Common myeloid progenitor, CD34-positive (primary cell): ENCODE measurements at regions not wholly inside any gene's neighbourhood (a gene's known extent, or its start where the extent isn't known, plus 50 kb on each side); places are given as distances from the start of the nearest gene placed in this dataset.
A peak's percentile ranks its signal among the peaks of the same experiment; 100 is the strongest.

Experiments
- CTCF ChIA-PET: fragments of 350-600 bp; sonication (Branson Sonifier 250); formaldehyde crosslinking; loops from one replicate; lab custom pipeline; 2021; ENCODE audit warnings: antibody characterized with exemption; lab: Charles Lee
- POLR2A ChIA-PET: fragments of 350-600 bp; sonication (Branson Sonifier 250); formaldehyde crosslinking; loops from one replicate; lab custom pipeline; 2021; ENCODE audit warnings: antibody characterized with exemption; lab: Charles Lee
- DNase-seq, 3 donors: peaks; one replicate each; pipeline versions ENCODE4 v3.0.0 to v3.0.0-alpha.2; 2013
- H3K27ac ChIP-seq, 2 experiments: 1 replicate in 1 of 2; 2 replicates in 1 of 2; pipeline ENCODE4 v1.7.0; 2013; ENCODE audit warnings: inconsistent platforms in 2 of 2, low read length in 2 of 2, mild to moderate bottlenecking in 2 of 2, low read depth in 1 of 2, moderate library complexity in 1 of 2; ENCODE audit not compliant: severe bottlenecking in 2 of 2, insufficient read depth in 1 of 2, poor library complexity in 1 of 2
- H3K27me3 ChIP-seq, 5 experiments: replicated peaks in 2 of 5; 1 replicate in 3 of 5; 2 replicates in 2 of 5; pipeline versions ENCODE4 v1.6.1 to v1.7.0; 2013; ENCODE audit warnings: low read length in 4 of 5, mild to moderate bottlenecking in 2 of 5, moderate library complexity in 2 of 5, inconsistent platforms in 1 of 5; ENCODE audit not compliant: insufficient read depth in 5 of 5, control insufficient read depth in 4 of 5
- H3K36me3 ChIP-seq, 4 experiments: 1 replicate in 2 of 4; 2 replicates in 2 of 4; pipeline versions ENCODE4 v1.6.1 to v1.7.0; 2013; ENCODE audit warnings: low read length in 3 of 4, control low read depth in 1 of 4, mild to moderate bottlenecking in 1 of 4; ENCODE audit not compliant: control insufficient read depth in 4 of 4, insufficient read depth in 4 of 4
- H3K4me1 ChIP-seq, 4 experiments: 1 replicate in 3 of 4; 2 replicates in 1 of 4; pipeline versions ENCODE4 v1.6.1 to v1.7.1; 2013; ENCODE audit warnings: low read length in 3 of 4, mild to moderate bottlenecking in 3 of 4, control low read depth in 1 of 4, inconsistent platforms in 1 of 4, moderate library complexity in 1 of 4; ENCODE audit not compliant: control insufficient read depth in 4 of 4, insufficient read depth in 4 of 4; ENCODE audit errors: control extremely low read depth in 1 of 4
- H3K4me3 ChIP-seq, 7 experiments: 1 replicate in 4 of 7; 2 replicates in 3 of 7; pipeline versions ENCODE4 v1.5.1 to v1.7.0; 2013; ENCODE audit warnings: mild to moderate bottlenecking in 7 of 7, low read length in 6 of 7, moderate library complexity in 6 of 7, inconsistent platforms in 2 of 7, low read depth in 2 of 7, control low read depth in 1 of 7; ENCODE audit not compliant: insufficient read depth in 4 of 7, control insufficient read depth in 1 of 7; ENCODE audit errors: extremely low read depth in 1 of 7
- H3K9me3 ChIP-seq, 5 experiments: 1 replicate in 4 of 5; 2 replicates in 1 of 5; pipeline versions ENCODE4 v1.6.1 to v1.7.1; 2013; ENCODE audit warnings: low read length in 4 of 5, mild to moderate bottlenecking in 2 of 5, inconsistent platforms in 1 of 5, low read depth in 1 of 5, moderate library complexity in 1 of 5; ENCODE audit not compliant: control insufficient read depth in 4 of 5, insufficient read depth in 2 of 5; ENCODE audit errors: control extremely low read depth in 1 of 5
- WGBS: methylation state at CpG from one replicate; pipeline ENCODE4 v1.1.5; 2013; ENCODE audit not compliant: insufficient coverage; 5-methylcytosine and 5-hydroxymethylcytosine counted together

- Histone ChIP-seq H3K4me3 (no peak overlapping the region), H3K4me1 (no peaks in the 10 kb centered on the region), H3K9me3 (peaks cover 0 to 2% (median 0%) of the 10 kb centered on the region in 5 experiments), H3K27ac (no peak overlapping the region), H3K36me3 (no peaks in the 10 kb centered on the region), H3K27me3 (no peaks in the 10 kb centered on the region)
- POLR2A ChIA-PET: no interaction called here
- no peak for DNase-seq
- CTCF ChIA-PET: interaction anchor here (1.0 kb wide), 1 partner anchor 20 kb away, joined by 3 read pairs; no protein-coding TSS in a partner anchor
These were observed 85.5 kb upstream of the SLC25A13 start for GRCh38 chr7:96407427-96407826.

- Histone ChIP-seq H3K4me1 (no peaks in the 10 kb centered on the region), H3K27me3 (no peaks in the 10 kb centered on the region), H3K4me3 (no peak overlapping the region), H3K9me3 (peaks cover 0 to 2% (median 0%) of the 10 kb centered on the region in 5 experiments), H3K36me3 (no peaks in the 10 kb centered on the region), H3K27ac (no peak overlapping the region)
- no peak for DNase-seq
- no CpG with 5 or more reads among the region's 1 CpG for WGBS
- CTCF ChIA-PET: no interaction called here
- POLR2A ChIA-PET: no interaction called here
These were observed 81.0 kb upstream of the SLC25A13 start for GRCh38 chr7:96402913-96403312.

GRCh38 chr7:96401200-96401599 lies 79.3 kb upstream of the SLC25A13 start:
- no peak overlapping the region for H3K4me3 ChIP-seq
- DNase-seq: no peak
- H3K9me3 ChIP-seq: peaks cover 0 to 2% (median 0%) of the 10 kb centered on the region in 5 experiments
- H3K4me1 ChIP-seq: no peaks in the 10 kb centered on the region
- no peaks in the 10 kb centered on the region for H3K36me3 ChIP-seq
- H3K27me3 ChIP-seq: no peaks in the 10 kb centered on the region
- ChIA-PET CTCF (no interaction called here), POLR2A (no interaction called here)
- WGBS: 27% methylated on average over 2 of the region's 2 CpGs
- no peak overlapping the region for H3K27ac ChIP-seq

GRCh38 chr7:96400518-96400917 lies 78.6 kb upstream of the SLC25A13 start:
- Histone ChIP-seq H3K27me3 (no peaks in the 10 kb centered on the region), H3K36me3 (no peaks in the 10 kb centered on the region), H3K4me1 (no peaks in the 10 kb centered on the region), H3K27ac (no peak overlapping the region), H3K9me3 (peaks cover 0 to 2% (median 0%) of the 10 kb centered on the region in 5 experiments), H3K4me3 (no peak overlapping the region)
- ChIA-PET POLR2A (no interaction called here), CTCF (no interaction called here)
- DNase-seq: peak in 1 of 3 donors; percentile 7

- ChIA-PET CTCF (no interaction called here), POLR2A (no interaction called here)
- peaks cover 0 to 2% (median 0%) of the 10 kb centered on the region in 5 experiments for H3K9me3 ChIP-seq
- no peaks in the 10 kb centered on the region for H3K27me3 ChIP-seq
- no peak overlapping the region for H3K27ac ChIP-seq
- H3K36me3 ChIP-seq: no peaks in the 10 kb centered on the region
- no peaks in the 10 kb centered on the region for H3K4me1 ChIP-seq
- no peak overlapping the region for H3K4me3 ChIP-seq
- no peak for DNase-seq
- WGBS: no CpG with 5 or more reads among the region's 1 CpG
These were observed 78.1 kb upstream of the SLC25A13 start for GRCh38 chr7:96400001-96400400.

- CTCF ChIA-PET: no interaction called here
- Histone ChIP-seq H3K36me3 (no peaks in the 10 kb centered on the region), H3K27ac (no peak overlapping the region), H3K27me3 (no peaks in the 10 kb centered on the region), H3K4me1 (no peaks in the 10 kb centered on the region), H3K9me3 (no peaks in the 10 kb centered on the region), H3K4me3 (no peak overlapping the region)
- 81% methylated on average over 4 of the region's 8 CpGs for WGBS
- no peak for DNase-seq
- POLR2A ChIA-PET: no interaction called here
These were observed 76.2 kb upstream of the SLC25A13 start for GRCh38 chr7:96397936-96398598.

GRCh38 chr7:96388620-96389383 lies 66.9 kb upstream of the SLC25A13 start:
- ChIA-PET POLR2A (no interaction called here), CTCF (no interaction called here)
- Histone ChIP-seq H3K9me3 (no peaks in the 10 kb centered on the region), H3K36me3 (no peaks in the 10 kb centered on the region), H3K4me1 (no peaks in the 10 kb centered on the region), H3K27ac (no peak overlapping the region), H3K27me3 (no peaks in the 10 kb centered on the region), H3K4me3 (no peak overlapping the region)
- WGBS: 88% methylated on average over 6 of the region's 8 CpGs
- DNase-seq: no peak
